Activated T-helper 1 cell treated with Interleukin-2 at 50 U/mL for 16 hours (primary cell): ENCODE measurements at regions not wholly inside any gene's neighbourhood (a gene's known extent, or its start where the extent isn't known, plus 50 kb on each side); places are given as distances from the start of the nearest gene placed in this dataset.

ENCODE experiments used
- DNase-seq: peaks from one replicate; pipeline ENCODE4 v3.0.0-alpha.2; 2020; ENCODE audit warnings: low read depth

DNA sequence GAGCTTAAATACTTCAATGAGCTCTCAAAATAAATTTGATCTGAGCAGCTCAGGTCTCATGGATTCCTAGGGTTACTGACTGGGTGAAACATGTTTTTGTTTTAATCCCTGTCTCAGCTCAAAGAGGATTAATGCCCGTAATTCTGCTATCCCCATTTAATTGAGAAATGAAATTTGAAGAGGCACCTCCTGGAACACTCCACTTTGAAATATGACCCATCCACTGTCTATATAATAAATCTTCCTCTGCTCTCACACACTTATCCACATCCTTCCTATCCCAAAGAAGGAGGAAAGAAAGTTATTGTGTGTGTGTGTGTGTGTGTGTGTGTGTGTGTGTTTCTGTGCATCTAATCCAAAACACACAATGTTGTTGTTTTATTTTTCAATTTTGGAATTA lies 2082.4 kb upstream of the PIK3C3 start:
- no peak for DNase-seq

- DNase-seq = no peak
These were observed 2083.1 kb upstream of the PIK3C3 start for GRCh38 chr18:39871961-39872360.

DNA sequence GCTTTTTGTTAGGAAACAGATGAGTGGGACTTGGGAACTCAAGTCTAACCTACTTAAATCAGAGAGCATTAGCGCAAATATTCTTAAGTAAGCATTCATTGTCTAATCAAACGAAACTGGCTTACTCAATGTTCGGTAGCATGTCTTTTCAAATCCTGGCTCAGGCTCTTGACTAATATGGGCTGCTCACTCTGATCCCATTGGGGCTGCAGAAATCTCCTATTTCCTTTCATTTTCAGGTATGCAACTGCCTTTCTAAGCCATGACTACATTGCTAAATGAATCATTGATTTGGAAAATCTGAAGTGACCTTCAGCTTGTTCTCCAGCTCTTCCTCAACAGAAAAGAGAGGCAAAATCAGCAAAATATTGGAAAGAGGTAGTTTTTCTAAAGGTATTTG lies 2084.4 kb upstream of the PIK3C3 start:
- no peak for DNase-seq

DNA sequence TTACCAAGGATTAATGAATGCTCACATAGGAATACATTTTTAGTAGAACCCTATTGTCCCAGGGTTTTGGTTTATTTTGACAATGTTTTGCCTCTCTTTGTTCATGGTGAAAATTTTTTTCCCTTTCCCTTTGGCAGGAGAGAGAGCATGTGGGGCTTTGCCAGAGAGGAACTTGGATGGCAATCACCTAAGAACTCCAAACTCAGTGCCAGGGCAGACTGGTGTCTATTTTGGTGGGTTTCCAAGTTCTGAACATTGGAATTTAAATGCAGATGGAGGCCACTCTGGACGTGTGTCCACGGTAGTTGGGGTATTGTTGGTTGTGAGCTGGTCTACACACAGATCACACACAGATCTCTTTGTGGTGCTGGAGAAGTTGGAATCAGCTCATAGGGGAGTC lies 2091.1 kb upstream of the PIK3C3 start:
- no peak for DNase-seq

GRCh38 chr18:39862341-39862740 lies 2092.7 kb upstream of the PIK3C3 start:
- DNase-seq = no peak

- DNase-seq = no peak
These were observed 2100.7 kb upstream of the PIK3C3 start for GRCh38 chr18:39854291-39854690.

GRCh38 chr18:39846265-39846664 lies 2108.8 kb upstream of the PIK3C3 start:
- DNase-seq = no peak

GRCh38 chr18:39845631-39846030 lies 2109.4 kb upstream of the PIK3C3 start:
- no peak for DNase-seq

DNA sequence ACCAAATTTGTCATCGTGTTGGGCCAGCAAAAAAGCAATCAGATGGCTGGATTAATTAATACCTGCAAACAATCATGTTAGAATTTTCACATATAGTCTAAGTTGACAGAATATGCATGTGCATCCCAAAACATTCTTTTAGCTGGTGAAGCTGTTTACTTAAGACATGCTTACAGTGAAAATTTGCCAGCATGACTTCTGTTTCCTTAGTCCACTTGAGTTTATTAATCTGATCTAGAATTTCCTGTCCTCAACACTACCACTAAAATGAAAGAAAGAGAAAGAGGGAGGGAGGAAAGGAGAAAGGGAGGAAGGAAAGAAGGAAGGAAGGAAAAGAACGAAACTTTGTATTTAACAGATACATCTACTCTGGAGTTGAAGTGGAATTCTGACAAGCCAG lies 2109.9 kb upstream of the PIK3C3 start:
- no peak for DNase-seq

DNA sequence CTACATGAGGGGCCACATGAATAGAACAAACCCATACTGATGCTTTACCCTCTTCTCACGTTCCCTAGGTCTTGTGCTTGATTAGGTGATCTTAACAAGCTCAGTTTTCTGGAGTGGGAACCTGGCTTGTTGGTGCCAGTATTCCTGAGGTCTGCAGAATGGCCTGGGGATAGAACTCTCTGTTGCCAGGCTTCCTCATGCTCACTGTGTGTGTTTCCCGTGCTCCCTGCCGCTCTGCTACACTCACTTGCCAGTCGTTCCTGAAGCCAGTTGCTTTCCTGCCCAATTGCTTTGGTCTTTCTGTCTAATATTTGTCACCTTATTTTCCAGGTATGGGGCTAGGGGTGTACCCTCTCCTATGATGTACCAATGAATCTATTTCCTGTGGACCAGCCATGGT lies 2111.5 kb upstream of the PIK3C3 start:
- no peak for DNase-seq

GRCh38 chr18:39842366-39842914 lies 2112.6 kb upstream of the PIK3C3 start:
- no peak for DNase-seq

- DNase-seq = no peak
These were observed 2113.3 kb upstream of the PIK3C3 start for GRCh38 chr18:39841482-39842365.

DNA sequence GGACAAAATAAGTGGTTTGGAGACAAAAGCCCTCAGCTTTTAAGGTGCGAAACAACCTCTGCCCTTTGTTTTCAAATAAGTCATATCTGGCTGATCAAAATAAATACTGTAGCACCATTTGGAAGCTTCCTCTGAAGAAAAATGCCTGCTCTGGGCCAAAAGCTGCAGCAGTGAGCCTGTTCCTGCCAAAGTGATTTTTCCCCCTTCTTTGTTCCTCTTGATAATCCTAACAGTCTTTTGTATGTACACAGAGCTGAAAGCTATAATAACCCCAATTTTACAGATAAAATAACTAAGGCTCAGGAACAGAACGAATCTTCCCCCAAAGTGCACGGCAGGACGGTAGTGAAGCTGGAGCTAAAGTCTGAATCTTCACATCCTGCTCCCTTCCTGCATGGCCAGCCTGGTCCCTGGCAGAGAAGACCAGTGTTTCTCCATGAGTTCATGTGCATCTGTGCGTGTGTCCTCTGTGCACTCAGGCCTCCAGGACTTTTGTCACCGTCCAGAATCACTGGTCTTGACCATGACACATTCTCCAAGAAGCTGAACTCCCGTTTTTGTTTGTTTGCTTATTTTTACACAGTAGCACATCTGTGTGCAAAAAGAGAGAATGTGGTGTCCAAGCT lies 2114.1 kb upstream of the PIK3C3 start:
- no peak for DNase-seq

DNA sequence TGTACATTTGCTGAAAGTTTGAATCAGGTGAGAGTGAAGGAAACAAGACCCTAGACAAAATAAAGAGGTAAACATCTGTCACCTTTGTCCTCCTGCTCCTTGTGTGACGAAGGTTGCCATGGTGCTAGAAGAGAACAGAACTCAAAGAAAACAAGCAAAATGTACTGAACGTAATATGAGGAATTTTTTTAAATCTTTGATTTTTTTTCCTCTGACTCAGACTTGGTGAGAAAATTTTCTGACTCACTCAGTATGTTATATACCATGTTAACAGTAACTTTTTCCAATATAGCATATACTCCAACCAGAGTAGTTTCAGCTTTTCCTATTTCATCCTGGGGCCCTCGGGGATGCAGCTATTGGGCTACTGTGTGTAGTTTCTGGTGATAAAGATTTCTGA lies 2114.6 kb upstream of the PIK3C3 start:
- no peak for DNase-seq

GRCh38 chr18:39839782-39840181 lies 2115.3 kb upstream of the PIK3C3 start:
- DNase-seq = no peak

- DNase-seq = no peak
These were observed 2116.2 kb upstream of the PIK3C3 start for GRCh38 chr18:39838831-39839230.

DNA sequence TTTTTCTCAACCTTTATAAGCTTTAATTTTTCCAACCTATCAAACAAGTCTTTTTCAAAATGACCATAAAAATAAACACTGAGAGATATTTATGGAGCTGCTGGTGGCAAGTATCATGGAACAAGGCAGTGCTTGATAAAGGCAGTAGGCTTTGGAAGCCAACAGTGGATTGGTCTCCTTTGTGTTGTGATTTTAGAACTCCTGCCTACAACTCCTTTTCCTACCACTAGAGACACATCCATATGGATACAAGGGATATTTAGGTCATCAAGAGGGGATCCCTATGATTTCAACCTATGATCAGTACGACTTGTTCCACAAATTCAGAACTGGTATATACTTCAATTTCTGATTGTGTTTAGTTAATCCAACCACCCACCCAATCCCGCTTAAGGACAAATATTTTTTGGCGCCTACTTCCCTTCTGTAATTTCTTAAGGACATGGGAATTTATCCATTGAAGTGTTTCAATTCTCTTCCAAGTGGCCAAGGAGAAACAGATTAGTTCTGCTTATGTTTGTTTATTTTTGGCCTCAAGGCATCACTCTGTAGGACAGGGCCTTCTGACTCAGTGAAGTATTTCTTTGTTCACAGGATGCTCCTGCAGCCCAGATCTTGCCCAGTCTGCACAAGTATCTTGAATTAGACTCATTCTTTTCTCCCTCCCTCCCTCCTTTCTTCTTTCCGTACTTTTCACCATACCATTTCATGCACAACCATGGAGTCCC lies 2119.6 kb upstream of the PIK3C3 start:
- DNase-seq = no peak

DNA sequence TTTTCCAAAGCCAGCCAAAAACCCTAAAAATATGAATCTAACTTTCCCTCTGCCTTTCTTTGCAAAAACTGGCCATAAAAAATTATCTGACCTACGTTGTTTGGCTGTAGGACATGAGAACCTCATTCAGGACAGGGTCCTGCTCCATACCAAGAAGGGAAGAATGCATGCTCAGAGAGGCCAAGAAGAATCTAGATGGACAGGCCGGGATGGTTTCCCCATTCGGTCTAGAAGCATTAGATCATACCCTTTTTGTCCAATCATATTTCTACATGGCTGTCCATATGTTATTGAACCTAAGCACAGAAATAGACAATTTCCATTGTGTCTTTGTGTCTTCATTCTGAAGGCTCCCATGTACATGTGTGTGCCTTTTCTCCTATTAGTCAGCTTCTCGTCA lies 2120.4 kb upstream of the PIK3C3 start:
- DNase-seq = no peak

- no peak for DNase-seq
These were observed 2129.4 kb upstream of the PIK3C3 start for GRCh38 chr18:39825485-39826150.

- no peak for DNase-seq
These were observed 2148.5 kb upstream of the PIK3C3 start for GRCh38 chr18:39806525-39806924.

GRCh38 chr18:39805218-39805617 lies 2149.8 kb upstream of the PIK3C3 start:
- no peak for DNase-seq

DNA sequence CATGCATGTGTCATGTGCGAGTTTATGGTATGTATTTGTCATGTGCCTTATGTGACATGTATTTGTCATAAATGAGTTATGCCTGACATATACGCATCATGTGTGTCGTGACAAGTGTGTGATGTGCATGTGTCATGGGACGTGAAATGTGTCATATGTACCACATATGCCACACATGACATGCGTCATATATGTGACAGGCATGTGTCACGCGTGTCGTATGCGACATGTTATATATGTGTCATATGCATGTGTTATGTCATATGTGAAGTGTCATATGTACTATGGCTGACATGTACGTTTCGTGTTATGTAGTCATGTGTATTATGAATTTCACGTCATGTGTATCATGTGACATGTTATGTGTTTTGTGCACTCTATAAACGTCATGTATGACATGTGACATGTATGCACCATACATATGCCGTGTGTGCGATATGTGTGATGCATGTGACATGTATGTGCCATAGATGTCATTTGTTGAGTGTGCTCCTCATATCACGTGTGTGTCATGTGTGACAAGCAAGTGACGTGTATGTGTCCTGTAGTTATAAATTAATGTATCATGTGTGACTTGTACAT lies 2152.3 kb upstream of the PIK3C3 start:
- DNase-seq = no peak
